ENCODE measurements at regions not wholly inside any gene's neighbourhood (a gene's known extent, or its start where the extent isn't known, plus 50 kb on each side); places are given as distances from the start of the nearest gene placed in this dataset.

DNA sequence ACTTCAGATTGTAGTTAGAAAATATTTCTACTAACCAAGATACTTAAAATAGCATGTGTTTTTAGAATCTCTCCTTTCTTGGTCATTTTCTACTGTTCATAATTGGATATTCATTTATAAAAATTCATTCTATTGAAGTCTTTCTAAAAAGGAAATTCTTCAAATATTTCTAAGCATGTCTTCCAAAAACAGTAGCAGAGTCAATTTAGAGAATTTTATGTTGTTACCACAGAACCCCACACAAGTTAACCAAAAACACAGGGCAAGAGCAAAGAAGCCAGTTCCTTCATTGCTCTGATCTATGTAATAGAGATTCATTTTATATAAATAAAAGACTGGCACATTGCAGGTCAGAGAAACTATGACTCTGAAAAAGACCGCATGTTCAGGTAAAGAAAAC is 345.1 kb upstream of the PITX2 start:
- no peak for DNase-seq

DNA sequence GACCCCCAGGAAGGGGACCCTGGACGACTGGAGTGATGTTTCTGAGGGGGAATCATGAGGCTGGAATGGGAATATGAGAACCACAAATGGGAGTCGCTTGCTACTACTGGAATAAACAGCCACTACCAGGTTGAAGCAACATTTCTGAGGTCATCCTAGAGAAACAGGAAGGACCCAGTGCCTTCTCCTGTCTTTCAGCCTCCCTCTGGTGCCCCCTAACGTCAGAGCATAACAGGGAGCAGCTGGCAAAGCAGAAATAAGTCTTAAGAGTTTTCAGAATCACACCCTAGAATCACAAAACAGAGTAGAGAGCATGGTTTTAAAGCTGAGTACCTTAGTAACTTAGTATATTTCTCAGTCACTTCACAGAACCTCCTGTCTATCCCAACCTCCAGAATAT is 347.8 kb upstream of the PITX2 start:
- DNase-seq: no peak

DNA sequence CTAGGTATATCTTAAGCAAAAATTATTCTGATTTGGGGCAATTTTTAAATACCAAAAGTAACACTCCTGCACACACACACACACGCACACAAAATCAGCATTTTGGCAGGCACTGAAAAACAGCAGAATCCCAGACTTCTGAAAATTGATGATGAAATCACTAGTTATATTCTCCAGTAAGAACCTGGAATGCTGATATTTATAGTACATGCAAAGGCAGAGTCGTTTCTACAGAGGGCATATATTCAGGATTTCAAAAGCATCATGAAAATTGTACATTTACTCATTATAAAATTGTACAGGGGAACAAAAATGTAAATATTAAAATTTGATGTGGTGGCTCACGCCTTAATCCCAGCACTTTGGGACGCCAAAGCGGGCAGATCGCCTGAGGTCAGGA is 352.5 kb upstream of the PITX2 start:
- DNase-seq: no peak

DNA sequence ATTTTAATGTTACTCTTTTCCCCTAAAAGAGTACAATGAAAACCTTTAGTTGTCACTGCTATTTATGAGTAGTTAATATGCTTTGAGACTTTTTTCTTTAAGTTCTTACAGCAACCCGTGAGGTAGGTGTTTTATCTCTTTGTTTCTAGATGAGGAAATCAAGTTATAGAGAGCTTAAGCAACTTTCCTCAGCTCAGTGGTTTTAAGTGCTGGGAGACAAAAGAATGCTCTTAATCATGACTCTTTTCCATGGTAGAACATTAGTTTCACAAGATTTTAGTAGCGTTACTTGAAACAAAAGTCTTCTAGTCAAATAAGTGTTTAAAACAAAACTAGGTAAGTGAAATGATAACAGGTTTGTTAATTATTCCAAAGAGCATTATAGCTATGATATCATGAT is 354.7 kb upstream of the PITX2 start:
- DNase-seq: no peak

DNA sequence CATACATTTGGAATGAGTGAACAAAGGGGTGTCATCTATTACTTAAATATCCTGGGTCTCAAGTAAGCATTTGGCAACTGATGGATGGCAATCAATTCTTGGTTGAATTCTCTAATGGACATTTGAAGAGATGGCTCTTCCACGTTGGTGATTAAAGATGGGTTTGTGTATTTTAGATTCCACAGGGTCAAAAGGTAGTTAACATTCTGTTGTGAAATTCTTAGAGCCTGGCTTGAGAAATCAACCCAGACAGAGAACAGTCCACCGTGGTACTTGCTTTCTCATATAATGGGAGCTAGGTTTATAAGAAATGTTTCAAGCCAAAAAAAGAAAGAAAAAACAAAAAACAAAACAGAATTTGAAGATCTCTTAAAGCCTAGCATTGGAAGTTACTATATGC is 355.9 kb upstream of the PITX2 start:
- no peak for DNase-seq

DNA sequence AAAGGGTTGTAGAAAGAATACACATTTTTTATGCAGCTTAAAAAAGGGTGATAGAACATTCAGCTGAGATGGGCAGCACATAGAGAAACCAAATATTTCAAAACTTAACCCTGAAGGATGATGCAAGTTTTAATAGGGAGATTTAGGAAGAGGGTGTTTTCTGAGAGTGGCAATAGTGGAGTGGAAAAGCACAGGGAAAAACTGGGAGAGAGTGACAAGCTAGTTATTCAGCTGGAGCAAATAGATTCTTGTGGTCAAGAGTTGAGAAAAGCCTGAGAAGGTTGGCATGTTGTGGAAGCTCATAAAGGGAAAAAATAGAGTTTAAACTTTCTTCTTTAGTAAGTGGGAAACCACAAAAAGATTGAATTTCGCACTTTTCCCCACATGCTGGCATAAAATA is 359.6 kb upstream of the PITX2 start:
- no peak for DNase-seq

DNA sequence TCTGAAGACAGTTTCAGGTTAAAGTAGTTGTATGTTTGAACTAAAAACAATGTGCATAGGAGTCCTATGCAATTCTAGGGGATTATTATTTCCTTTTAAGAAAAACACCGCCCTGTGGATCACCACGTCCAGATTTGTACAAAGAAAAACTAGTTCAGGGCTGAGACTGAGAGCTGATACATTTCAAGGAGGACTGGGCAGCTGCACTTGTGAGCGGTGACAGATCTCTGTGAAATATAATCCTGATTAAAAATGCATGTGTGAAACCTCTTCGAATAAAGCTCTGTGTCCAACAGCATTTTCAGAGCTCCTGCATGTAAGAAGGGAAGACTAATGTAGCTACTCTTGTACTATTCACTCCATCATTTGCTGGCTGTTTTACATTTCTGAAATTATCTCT is 365.8 kb upstream of the PITX2 start:
- no peak for DNase-seq

DNA sequence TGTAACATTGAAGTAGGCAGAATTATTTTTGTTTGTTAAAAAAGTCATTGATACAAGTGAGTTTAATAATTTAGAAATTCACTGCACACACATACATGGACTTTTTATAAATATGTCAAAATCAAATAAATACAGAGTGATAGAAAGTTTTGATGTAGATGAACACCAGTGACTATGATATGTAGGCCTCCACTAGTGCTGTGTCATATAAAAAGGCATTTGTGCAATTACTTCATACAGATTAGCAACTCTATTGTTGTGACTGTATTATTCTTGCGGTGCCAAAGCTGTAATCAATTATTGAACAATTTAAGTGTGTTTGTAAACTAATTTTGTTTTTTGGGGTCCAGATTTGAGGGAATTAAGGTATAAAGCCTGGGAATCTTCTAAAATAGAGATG is 366.2 kb upstream of the PITX2 start:
- DNase-seq: no peak

DNA sequence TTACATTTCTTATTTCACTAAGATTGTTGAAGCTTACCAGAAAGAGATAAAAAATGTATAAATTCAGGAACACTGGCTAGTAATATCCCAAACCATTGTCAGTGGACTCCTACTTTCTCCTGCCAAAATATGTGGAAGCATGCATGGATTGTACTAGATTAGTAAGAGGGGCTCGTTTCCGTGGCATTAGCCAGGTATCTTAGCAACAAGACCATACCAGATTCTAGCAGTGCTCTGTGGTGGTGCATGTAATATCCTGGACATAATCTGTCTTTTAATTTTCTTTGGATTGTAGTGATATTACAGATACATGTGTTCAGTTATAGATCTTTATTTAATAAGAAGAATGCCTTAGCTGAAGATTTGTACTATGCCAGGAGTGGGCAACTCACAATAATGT is 371.9 kb upstream of the PITX2 start:
- no peak for DNase-seq

DNA sequence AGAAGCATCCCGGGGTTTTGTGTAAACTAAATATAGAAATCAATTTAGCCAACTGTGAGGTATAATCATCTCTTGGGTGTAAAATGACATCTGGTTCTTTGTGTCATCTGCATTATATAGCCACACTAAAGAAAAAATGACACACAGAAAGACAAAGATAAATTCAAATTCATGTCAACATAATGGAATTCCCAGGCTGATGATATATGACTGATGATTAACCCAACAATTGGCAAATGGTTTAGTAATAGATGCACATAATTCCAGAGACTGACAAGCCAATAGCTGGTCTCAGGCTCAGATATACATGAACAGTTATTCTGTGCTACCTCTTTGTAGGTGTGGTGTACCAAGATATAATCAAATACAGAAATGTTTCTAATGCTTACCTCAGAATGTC is 375.4 kb upstream of the PITX2 start:
- no peak for DNase-seq

DNA sequence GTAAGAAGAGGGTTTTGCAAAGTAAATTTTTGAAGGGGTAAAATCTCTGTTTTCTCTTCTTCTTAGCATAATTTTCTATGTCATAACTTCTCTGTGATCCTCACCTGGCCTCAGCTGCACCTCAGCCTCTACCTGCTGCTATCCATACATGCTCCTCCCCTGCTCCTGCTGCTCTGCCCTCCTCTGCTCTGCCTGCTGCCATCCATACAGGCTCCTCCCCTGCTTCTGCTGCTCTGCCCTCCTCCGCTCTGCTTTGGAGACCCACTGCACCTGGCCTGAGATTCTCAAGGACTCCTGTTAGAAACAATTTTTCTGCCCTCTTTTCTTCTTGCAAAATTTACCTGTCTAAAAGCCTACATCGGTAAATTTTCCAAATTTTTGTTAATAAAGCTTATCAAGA is 388.6 kb upstream of the PITX2 start:
- no peak for DNase-seq

DNA sequence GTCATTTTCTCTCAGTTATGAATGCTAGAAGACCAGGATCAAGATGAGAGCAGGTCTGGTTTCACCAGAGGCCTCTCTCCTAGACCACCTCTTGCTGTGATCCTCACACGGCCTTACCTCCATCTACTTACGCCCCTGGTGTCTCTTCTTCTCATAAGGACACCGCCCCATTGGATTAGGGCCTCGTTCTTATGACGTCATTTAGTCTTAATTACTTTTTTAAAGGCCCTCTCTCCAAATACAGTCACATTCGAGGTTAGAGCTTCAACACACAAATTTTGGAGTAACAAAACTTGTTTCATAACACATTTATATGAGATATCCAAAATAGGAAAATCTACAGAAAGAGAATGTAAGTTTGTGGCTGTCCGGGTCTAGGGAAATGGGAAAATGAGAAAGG is 391.0 kb upstream of the PITX2 start:
- no peak for DNase-seq

DNA sequence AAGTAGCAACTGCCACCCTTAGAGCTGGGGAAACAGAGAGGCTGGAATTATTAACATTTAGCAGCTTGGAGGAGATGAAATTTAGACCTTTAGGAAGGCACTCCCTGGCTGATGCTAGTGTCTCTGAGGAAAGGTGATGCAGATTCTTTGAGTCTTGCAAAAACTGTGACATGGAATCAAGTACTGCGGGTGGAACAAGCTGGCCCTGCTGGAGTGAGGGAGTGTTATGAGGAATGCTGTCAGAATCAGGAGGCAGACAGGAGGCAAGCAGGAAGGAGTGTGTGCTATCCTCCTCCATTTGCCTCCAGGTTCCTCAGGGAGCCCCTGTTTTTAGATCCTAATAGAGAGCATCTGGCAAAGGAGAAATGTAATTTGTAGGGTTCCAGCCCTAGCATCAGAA is 391.7 kb upstream of the PITX2 start:
- no peak for DNase-seq

DNA sequence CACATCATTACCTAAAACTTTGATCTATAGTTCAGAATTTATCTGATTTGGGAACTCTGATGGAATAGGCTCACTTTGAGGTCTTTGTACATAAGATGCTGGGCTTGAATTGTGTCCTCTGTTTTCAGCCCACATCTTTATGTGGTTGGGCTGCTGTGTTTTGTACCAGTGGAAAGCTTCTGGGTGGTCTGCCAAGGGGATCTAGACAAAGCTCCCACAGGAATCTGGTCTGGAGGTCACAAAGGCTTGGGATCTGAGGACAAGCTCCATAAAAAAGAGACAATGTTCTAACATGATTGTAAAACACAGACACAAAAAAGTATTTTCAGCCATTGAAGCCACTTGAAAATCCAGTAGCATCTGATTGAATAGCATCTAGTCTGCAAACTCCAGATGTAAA is 393.5 kb upstream of the PITX2 start:
- DNase-seq: no peak

DNA sequence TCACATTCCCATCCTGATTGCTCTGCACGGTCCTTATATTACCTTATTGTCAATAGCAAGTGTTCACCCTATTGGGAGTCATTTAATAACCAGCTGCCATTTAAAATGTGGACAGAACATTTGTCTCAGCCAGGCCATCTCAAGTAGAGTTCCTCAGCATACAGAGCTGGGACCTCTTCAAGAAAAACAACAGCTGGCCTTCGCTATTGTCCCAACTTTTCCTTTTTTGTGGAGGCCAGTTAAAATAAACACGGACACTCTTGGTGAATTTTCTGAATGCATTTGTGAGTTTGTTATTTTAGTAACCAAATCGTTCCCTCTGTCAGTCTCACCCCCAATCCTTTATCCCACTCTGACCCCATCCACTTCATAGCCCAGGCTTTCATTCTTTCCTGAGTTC is 395.3 kb upstream of the PITX2 start:
- DNase-seq: no peak

DNA sequence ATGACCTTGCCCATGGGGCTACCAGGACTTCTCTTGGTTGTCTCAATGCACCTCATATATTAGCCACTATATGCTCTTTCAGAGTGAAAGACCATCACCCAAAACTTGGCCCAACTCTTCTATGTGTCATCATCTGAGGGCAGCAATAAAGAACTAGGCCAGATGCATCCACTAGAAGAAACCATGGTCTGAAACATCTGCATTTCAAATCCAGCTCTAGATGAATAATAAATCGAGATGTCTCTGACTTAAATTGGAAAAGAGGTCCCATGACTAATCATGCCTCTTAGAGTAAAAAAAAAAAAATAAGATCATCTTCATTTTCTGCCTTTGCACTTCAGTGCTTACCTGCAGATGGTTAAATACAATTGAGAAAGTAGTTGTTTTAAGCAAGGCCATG is 397.6 kb upstream of the PITX2 start:
- DNase-seq: no peak

DNA sequence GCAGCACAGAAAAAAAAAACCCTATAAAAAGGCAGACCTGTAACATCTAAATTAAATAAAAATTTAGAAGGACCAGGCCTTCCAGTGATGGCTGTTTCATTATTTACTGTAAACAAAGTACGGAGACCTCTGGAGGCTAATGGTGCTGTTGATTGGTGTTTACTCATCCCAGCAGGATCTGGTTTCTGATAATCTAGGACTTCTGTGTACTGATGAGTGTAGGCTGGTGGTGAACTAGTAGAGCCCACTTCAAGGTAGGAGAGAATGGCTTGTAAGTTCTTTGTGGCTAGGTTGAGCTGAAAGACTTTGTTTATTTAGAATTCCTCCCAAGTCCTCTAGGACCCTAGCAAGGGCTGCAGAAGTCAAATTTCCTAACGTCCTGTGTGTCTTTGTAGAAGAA is 398.1 kb upstream of the PITX2 start:
- no peak for DNase-seq

DNA sequence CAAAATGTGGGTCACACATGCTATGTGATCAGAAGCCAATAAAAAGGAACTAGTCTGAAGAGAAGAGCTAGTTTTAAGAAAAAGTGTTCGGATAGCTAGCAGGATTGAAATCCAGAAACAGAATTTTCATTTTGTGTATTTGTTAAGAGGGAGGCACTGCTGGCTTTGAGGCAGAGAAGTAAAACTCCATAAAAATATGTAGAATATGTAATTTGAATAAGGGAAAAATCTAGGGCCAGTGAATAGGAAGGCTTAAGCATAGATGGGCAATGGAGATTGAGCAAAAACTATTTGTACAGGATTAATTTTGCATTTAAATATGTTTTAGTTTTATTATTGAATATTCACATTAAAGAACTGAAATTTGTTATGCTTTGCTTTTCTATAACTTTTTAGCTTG is 399.9 kb upstream of the PITX2 start:
- no peak for DNase-seq

DNA sequence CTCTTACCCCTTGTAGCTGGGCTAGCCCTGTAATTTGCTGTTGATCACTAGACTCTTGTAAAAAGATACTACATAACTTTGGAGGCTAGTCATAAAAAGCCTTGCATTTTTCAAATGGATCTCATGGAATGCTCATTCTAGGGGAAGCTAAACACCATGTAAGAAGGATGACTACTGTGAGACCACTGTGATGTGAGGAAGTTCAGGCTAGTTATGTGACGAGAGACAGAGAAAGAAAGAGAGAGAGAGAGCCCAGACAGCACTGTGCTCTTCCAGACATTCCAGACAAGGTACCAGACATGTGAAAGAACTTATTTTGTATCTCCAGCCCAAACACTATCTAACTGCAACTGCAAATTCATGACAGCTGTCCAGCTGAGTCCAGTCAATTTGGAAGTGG is 404.6 kb upstream of the PITX2 start:
- DNase-seq: no peak

DNA sequence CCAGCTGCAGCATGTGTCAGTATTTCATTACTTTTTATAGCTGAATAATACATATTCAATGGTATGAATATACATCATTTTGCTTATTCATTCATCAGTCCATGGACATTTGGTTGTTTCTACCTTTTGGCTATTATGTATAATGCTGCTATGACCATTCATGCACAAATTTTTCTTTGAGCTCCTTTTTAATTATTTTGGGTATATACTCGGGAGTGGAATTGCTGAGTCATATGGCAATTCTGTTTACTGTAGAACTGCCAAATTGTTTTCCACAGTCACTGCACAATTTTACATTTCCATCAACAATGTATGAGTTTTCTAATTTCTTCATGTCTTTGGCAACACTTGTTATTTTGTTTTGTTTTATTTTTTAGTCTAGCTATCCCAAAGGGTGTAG is 405.9 kb upstream of the PITX2 start:
- no peak for DNase-seq

DNA sequence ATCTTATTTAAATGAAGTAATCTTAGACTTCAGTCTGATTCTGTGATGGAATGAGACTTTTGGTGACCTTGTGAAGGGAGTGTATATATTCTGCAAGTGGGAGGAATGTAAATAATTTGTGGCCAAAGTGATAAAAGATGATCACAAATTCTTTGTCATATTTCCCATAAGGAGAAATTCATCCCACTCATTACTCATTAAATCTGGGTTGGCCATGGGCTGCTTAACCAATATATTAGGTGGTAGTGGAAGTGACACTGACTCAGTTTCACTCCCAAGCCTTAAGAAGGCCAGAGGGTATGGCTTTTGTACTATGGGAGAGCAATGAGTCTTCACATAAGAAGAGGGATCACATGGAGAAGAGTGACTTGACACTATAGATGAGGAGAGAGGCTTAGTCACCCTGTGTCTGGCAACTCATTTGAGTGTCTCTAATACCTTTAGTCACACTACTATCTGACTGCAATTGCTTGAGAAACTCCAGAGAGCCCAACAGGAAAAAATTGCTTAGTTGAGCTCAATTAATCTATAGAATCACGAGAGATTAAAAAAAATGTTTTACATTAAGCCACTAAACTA is 408.2 kb upstream of the PITX2 start:
- DNase-seq: no peak

DNA sequence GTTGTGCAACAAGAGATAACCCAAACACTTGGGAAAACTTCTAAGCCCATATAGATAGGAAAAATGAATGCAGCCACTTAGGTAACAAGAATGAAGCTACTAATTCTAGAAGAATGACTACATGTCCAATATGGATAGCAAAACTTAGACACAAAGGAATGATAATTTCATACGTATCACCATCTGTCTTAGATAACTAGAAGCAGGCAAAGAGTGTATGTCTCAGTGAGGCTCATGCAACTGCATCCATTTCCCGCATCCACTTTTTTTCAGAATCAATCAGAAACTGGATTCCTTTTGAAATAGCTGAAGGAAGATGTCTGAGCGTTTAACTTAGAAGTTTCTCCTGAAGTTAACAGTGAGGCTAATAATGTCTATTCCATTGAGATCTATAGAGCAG is 408.7 kb upstream of the PITX2 start:
- no peak for DNase-seq

DNA sequence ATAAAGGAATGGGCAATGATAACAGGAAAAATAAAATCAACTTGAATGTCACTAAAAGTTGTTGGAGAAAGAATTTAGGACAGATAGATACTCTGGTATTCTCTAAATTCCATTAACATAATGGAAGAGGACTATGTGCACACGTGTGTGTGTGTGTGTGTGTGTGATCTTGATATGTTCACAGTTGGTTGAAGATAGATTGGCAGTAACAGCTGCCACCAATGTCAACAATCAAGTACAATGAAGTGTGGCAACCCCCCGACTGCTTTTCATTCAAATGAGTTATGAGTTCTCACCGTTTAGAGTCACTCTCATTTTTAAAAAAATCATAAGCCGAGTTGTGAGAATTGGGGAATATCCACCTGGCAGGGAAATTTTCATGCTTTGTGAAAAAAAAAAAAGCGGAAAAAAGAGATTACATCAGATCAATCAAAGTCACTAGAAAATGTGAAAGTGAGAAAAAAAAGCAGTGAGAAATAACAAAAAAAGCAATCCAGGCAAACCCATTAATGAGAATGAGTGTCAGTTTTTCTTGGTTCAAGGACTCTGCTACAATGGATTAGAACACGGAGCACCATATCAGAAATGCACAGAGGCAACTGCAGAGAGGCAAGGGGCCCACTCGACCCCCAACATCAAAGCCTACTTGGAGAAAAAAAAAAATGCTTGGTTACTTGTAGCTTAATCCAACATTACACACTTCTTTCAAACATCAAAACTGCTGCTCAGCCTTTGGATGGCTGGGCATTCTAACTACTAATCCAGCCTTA is 414.9 kb upstream of the PITX2 start:
- no peak for DNase-seq

DNA sequence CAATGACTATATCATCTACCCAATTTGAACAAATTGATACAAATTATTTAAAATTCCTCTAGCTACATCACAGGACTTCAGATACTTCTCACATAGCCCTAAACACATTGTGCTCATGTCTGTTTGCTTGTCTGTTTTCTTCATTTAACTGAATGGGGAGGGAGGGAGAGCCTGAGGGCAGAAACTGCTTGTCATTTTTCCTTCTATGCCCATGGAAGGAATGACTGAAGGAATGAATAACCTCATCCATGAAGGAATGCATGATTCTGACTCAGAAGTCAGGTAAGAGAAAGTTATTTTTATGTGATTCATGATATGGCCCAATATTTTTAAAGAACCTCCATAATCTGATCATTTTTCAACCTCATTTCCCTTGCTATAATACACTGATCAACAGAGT is 418.0 kb upstream of the PITX2 start:
- no peak for DNase-seq

DNA sequence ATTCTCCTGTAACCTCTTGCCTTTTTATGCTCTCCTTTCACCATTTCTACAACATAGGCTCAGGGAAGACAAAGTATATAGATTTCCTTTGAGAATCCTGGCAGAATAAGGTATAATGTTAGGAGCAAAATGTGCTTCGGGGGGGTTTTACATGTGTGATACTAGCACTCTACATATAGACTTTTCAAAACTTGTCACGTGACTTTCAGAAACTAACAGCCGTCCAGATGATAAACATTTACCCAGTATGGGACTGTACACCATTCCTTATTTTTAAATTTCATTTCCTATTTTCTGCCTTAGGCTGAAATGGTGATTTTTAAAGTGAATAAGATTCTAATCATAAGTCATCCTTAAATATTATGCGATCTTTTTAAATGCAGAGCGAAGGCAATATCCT is 420.4 kb upstream of the PITX2 start:
- no peak for DNase-seq
